Neural crest cell (in vitro differentiated cells): ENCODE measurements at regions not wholly inside any gene's neighbourhood (a gene's known extent, or its start where the extent isn't known, plus 50 kb on each side); places are given as distances from the start of the nearest gene placed in this dataset.

Experiments
- DNase-seq: peaks from one replicate; pipeline ENCODE4 v3.0.0; 2021; ENCODE audit warnings: low read depth, mixed read lengths, low spot score
- H3K27ac Mint-ChIP-seq: one replicate; pipeline ENCODE4 v1.8.0; 2021; ENCODE audit warnings: mild to moderate bottlenecking, mixed read lengths; ENCODE audit not compliant: unreplicated experiment
- H3K27me3 Mint-ChIP-seq: 2 replicates; pipeline ENCODE4 v1.8.0; 2021; ENCODE audit warnings: low read depth, mild to moderate bottlenecking, mixed read lengths
- H3K36me3 Mint-ChIP-seq: 2 replicates; pipeline ENCODE4 v1.8.0; 2021; ENCODE audit warnings: low read depth, mild to moderate bottlenecking, mixed read lengths
- H3K4me1 Mint-ChIP-seq: 2 replicates; pipeline ENCODE4 v1.8.0; 2021; ENCODE audit warnings: mixed read lengths
- H3K4me3 Mint-ChIP-seq: one replicate; pipeline ENCODE4 v1.8.0; 2021; ENCODE audit warnings: mild to moderate bottlenecking, mixed read lengths
- H3K9me3 Mint-ChIP-seq: 2 replicates; pipeline ENCODE4 v1.8.0; 2021; ENCODE audit warnings: mixed read lengths
- CTCF ChIP-seq: fragments of 200-600 bp; sonication (generic); conservative IDR thresholded peaks from 2 replicates; pipeline ENCODE4 v1.5.0; 2021; ENCODE audit warnings: antibody characterized with exemption, mild to moderate bottlenecking

- no peak for DNase-seq
Measured at GRCh38 chr10:61140765-61141392, 196.9 kb upstream of the RHOBTB1 start.

DNA sequence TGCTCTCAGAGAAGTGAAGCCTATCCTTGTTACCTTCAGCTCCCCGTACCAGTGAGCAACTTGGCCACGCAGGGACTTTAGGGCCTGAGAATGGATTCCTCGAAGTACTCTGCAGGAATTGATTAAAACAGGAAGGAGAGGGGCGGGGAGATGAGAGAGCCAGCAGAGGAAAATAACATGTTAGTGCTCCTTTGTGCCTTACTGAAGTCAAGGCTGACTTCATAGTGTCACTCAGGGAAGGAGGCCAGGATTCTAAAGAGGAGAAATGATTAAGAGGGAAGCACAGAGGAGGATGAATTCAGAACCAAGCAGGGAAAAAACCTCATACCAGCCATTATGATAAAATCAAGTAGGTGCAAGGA lies 195.6 kb upstream of the RHOBTB1 start:
- Mint-ChIP-seq H3K9me3 (peaks cover 3% of the 10 kb centered on the region), H3K27ac (no peak overlapping the region), H3K27me3 (no peaks in the 10 kb centered on the region), H3K36me3 (no peaks in the 10 kb centered on the region), H3K4me3 (no peak overlapping the region), H3K4me1 (peaks cover 6% of the 10 kb centered on the region)
- no peak for DNase-seq
- TF ChIP-seq CTCF = no peak

More at GRCh38 chr10:61140765-61141392, 196.9 kb upstream of the RHOBTB1 start:
- Mint-ChIP-seq H3K4me1 (peaks cover 6% of the 10 kb centered on the region), H3K4me3 (no peak overlapping the region), H3K27me3 (no peaks in the 10 kb centered on the region), H3K36me3 (no peaks in the 10 kb centered on the region), H3K9me3 (peaks cover 2% of the 10 kb centered on the region), H3K27ac (no peak overlapping the region)
- peak; percentile 79 for TF ChIP-seq CTCF

- Mint-ChIP-seq H3K4me1 (peaks cover 6% of the 10 kb centered on the region), H3K9me3 (peaks cover 5% of the 10 kb centered on the region), H3K36me3 (no peaks in the 10 kb centered on the region), H3K27me3 (no peaks in the 10 kb centered on the region), H3K27ac (no peak overlapping the region), H3K4me3 (no peak overlapping the region)
- DNase-seq = no peak
- no peak for TF ChIP-seq CTCF
Measured at GRCh38 chr10:61138708-61139591, 195.0 kb upstream of the RHOBTB1 start.

DNA sequence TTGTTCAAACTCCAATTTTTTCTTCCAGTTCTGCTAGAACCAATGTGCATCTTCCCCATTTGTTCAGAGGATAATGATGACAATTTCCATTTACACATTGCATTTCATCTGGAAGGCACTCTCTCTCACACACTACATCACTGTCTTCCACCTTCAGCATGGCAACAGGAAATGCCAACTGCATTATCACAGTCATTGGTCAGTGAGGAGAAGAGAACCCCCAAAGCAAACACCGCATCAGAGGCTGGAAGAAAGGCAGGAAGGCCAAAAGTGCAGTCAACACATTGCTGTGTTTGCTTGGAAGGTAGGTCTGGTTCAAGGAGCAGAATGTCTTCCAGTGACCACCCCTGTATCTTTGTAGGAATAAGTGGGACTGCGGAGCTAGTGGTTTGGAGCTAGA lies 192.2 kb upstream of the RHOBTB1 start:
- peaks cover 6% of the 10 kb centered on the region for H3K4me1 Mint-ChIP-seq
- peaks cover 9% of the 10 kb centered on the region for H3K9me3 Mint-ChIP-seq
- TF ChIP-seq CTCF = no peak
- no peak for DNase-seq
- H3K27ac Mint-ChIP-seq = no peak overlapping the region
- no peaks in the 10 kb centered on the region for H3K36me3 Mint-ChIP-seq
- H3K4me3 Mint-ChIP-seq = no peak overlapping the region
- no peaks in the 10 kb centered on the region for H3K27me3 Mint-ChIP-seq

- DNase-seq = no peak
- H3K27me3 Mint-ChIP-seq = no peaks in the 10 kb centered on the region
- H3K27ac Mint-ChIP-seq = no peak overlapping the region
- no peak for TF ChIP-seq CTCF
- H3K9me3 Mint-ChIP-seq = peaks cover 9% of the 10 kb centered on the region
- H3K4me1 Mint-ChIP-seq = peaks cover 6% of the 10 kb centered on the region
- H3K4me3 Mint-ChIP-seq = no peak overlapping the region
- no peaks in the 10 kb centered on the region for H3K36me3 Mint-ChIP-seq
Measured at GRCh38 chr10:61135276-61135721, 191.3 kb upstream of the RHOBTB1 start.
